ENCODE measurements at regions not wholly inside any gene's neighbourhood (a gene's known extent, or its start where the extent isn't known, plus 50 kb on each side); places are given as distances from the start of the nearest gene placed in this dataset.

GRCh38 chr7:33727315-33727714, 178.0 kb upstream of the BMPER start:
- H3K36me3 ChIP-seq = no peaks in the 10 kb centered on the region
- no peak for DNase-seq (ENCODE audit: extremely low spot score in 2 of 2)
- intact Hi-C loops (cut with DNase I) = no loop called here
- no peak overlapping the region for H3K27ac ChIP-seq
- no peaks in the 10 kb centered on the region for H3K4me1 ChIP-seq
- no peaks in the 10 kb centered on the region for H3K9me3 ChIP-seq
- H3K4me3 ChIP-seq = no peak overlapping the region
- no peaks in the 10 kb centered on the region for H3K27me3 ChIP-seq
- no peak for TF ChIP-seq POLR2A (IDR thresholded peaks at IDR 0.05)
- no peak for TF ChIP-seq POLR2AphosphoS5 (IDR thresholded peaks at IDR 0.05; ENCODE audit: insufficient read depth in 1 of 2, low read depth in 1 of 2)
- TF ChIP-seq, protein P1, sequence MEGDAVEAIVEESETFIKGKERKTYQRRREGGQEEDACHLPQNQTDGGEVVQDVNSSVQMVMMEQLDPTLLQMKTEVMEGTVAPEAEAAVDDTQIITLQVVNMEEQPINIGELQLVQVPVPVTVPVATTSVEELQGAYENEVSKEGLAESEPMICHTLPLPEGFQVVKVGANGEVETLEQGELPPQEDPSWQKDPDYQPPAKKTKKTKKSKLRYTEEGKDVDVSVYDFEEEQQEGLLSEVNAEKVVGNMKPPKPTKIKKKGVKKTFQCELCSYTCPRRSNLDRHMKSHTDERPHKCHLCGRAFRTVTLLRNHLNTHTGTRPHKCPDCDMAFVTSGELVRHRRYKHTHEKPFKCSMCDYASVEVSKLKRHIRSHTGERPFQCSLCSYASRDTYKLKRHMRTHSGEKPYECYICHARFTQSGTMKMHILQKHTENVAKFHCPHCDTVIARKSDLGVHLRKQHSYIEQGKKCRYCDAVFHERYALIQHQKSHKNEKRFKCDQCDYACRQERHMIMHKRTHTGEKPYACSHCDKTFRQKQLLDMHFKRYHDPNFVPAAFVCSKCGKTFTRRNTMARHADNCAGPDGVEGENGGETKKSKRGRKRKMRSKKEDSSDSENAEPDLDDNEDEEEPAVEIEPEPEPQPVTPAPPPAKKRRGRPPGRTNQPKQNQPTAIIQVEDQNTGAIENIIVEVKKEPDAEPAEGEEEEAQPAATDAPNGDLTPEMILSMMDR (IDR thresholded peaks at IDR 0.05) = no peak

GRCh38 chr7:33728873-33729551, 176.3 kb upstream of the BMPER start:
- DNase-seq (ENCODE audit: extremely low spot score in 2 of 2) = no peak
- Histone ChIP-seq H3K36me3 (no peaks in the 10 kb centered on the region), H3K27ac (no peak overlapping the region), H3K4me1 (no peaks in the 10 kb centered on the region), H3K27me3 (no peaks in the 10 kb centered on the region), H3K9me3 (no peaks in the 10 kb centered on the region), H3K4me3 (no peak overlapping the region)
- intact Hi-C loops (cut with DNase I) = no loop called here
- TF ChIP-seq POLR2A (IDR thresholded peaks at IDR 0.05) = no peak
- no peak for TF ChIP-seq POLR2AphosphoS5 (IDR thresholded peaks at IDR 0.05; ENCODE audit: insufficient read depth in 1 of 2, low read depth in 1 of 2)
- TF ChIP-seq, protein P1 (IDR thresholded peaks at IDR 0.05) = no peak

GRCh38 chr7:33729726-33730125, 175.6 kb upstream of the BMPER start:
- DNase-seq (ENCODE audit: extremely low spot score in 2 of 2) = no peak
- H3K36me3 ChIP-seq = no peaks in the 10 kb centered on the region
- no peaks in the 10 kb centered on the region for H3K27me3 ChIP-seq
- TF ChIP-seq POLR2AphosphoS5 (IDR thresholded peaks at IDR 0.05; ENCODE audit: insufficient read depth in 1 of 2, low read depth in 1 of 2) (no peak), POLR2A (IDR thresholded peaks at IDR 0.05) (no peak)
- TF ChIP-seq, protein P1 (IDR thresholded peaks at IDR 0.05) = no peak
- H3K4me3 ChIP-seq = no peak overlapping the region
- intact Hi-C loops (cut with DNase I) = no loop called here
- no peaks in the 10 kb centered on the region for H3K4me1 ChIP-seq
- no peak overlapping the region for H3K27ac ChIP-seq
- no peaks in the 10 kb centered on the region for H3K9me3 ChIP-seq

- DNase-seq (ENCODE audit: extremely low spot score in 2 of 2) = no peak
- TF ChIP-seq, protein P1 (IDR thresholded peaks at IDR 0.05) = no peak
- TF ChIP-seq POLR2A (IDR thresholded peaks at IDR 0.05) = no peak
- TF ChIP-seq POLR2AphosphoS5 (IDR thresholded peaks at IDR 0.05; ENCODE audit: insufficient read depth in 1 of 2, low read depth in 1 of 2) = no peak
- Histone ChIP-seq H3K27ac (no peak overlapping the region), H3K27me3 (no peaks in the 10 kb centered on the region), H3K4me1 (no peaks in the 10 kb centered on the region), H3K36me3 (no peaks in the 10 kb centered on the region), H3K4me3 (no peak overlapping the region), H3K9me3 (no peaks in the 10 kb centered on the region)
- intact Hi-C loops (cut with DNase I) = no loop called here
These were observed 174.4 kb upstream of the BMPER start for GRCh38 chr7:33730958-33731357.

DNA sequence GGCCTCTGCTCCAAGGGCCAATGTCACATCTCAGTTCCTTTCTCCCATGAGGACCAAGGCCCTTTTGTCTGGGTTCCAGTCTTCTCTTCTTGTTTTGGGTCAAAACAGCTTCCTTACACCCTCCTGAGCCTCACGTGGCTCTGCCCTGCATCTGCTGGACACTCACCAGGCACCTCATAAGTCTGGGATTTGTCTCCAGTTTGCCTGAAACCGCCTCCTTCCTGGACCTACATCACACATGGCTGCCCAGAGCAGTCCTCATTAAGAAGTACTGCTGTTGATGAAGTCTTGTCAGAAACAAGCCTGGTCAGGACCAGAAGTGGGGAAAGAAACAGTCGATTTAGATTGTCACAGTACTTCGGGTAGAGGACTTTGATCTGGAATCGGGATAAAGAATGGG, 173.4 kb upstream of the BMPER start:
- DNase-seq (ENCODE audit: extremely low spot score in 2 of 2) = no peak
- no peak overlapping the region for H3K4me3 ChIP-seq
- intact Hi-C loops (cut with DNase I) = no loop called here

More for the DNA sequence above, 173.4 kb upstream of the BMPER start:
- no peak for TF ChIP-seq POLR2A (IDR thresholded peaks at IDR 0.05)
- no peak for TF ChIP-seq POLR2AphosphoS5 (IDR thresholded peaks at IDR 0.05; ENCODE audit: insufficient read depth in 1 of 2, low read depth in 1 of 2)
- TF ChIP-seq, protein P1 (IDR thresholded peaks at IDR 0.05) = no peak
- H3K27ac ChIP-seq = no peak overlapping the region
- no peaks in the 10 kb centered on the region for H3K36me3 ChIP-seq
- no peaks in the 10 kb centered on the region for H3K27me3 ChIP-seq
- no peaks in the 10 kb centered on the region for H3K4me1 ChIP-seq
- H3K9me3 ChIP-seq = no peaks in the 10 kb centered on the region
